Testis (tissue), 2 donors: ENCODE measurements at regions not wholly inside any gene's neighbourhood (a gene's known extent, or its start where the extent isn't known, plus 50 kb on each side); places are given as distances from the start of the nearest gene placed in this dataset.

ENCODE experiments used
- POLR2A ChIP-seq: fragments of 450-650 bp; IDR thresholded peaks from one replicate; pipeline ENCODE4 v1.6.1; 2017; ENCODE audit warnings: antibody characterized with exemption, mild to moderate bottlenecking, moderate library complexity
- TF ChIP-seq, protein P1 (sequence below), 3 experiments: fragments of 450-650 bp in 2 of 3; fragments of 200-600 bp in 1 of 3; sonication (generic) in 1 of 3; IDR thresholded peaks; one replicate each; pipeline ENCODE4 v1.5.1; 2016 to 2019; ENCODE audit warnings: antibody characterized with exemption in 3 of 3, mild to moderate bottlenecking in 2 of 3, moderate library complexity in 1 of 3

- TF ChIP-seq, protein P1, sequence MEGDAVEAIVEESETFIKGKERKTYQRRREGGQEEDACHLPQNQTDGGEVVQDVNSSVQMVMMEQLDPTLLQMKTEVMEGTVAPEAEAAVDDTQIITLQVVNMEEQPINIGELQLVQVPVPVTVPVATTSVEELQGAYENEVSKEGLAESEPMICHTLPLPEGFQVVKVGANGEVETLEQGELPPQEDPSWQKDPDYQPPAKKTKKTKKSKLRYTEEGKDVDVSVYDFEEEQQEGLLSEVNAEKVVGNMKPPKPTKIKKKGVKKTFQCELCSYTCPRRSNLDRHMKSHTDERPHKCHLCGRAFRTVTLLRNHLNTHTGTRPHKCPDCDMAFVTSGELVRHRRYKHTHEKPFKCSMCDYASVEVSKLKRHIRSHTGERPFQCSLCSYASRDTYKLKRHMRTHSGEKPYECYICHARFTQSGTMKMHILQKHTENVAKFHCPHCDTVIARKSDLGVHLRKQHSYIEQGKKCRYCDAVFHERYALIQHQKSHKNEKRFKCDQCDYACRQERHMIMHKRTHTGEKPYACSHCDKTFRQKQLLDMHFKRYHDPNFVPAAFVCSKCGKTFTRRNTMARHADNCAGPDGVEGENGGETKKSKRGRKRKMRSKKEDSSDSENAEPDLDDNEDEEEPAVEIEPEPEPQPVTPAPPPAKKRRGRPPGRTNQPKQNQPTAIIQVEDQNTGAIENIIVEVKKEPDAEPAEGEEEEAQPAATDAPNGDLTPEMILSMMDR (IDR thresholded peaks at IDR 0.05): no peak
- no peak for TF ChIP-seq POLR2A
Observed at GRCh38 chr7:11274074-11274473, 300.4 kb downstream of the PHF14 start.
